Colonic mucosa (tissue), 4 donors: ENCODE measurements at regions not wholly inside any gene's neighbourhood (a gene's known extent, or its start where the extent isn't known, plus 50 kb on each side); places are given as distances from the start of the nearest gene placed in this dataset.

Experiments
- DNase-seq: peaks from one replicate; pipeline ENCODE4 v3.0.0-alpha.2; 2020
- H3K27ac ChIP-seq: fragments of 200-600 bp; one replicate; pipeline ENCODE4 v1.8.0; 2021
- H3K27me3 ChIP-seq: fragments of 200-600 bp; one replicate; pipeline ENCODE4 v1.8.0; 2021
- H3K36me3 ChIP-seq: fragments of 200-600 bp; one replicate; pipeline ENCODE4 v1.8.0; 2021
- H3K4me1 ChIP-seq: fragments of 200-600 bp; one replicate; pipeline ENCODE4 v1.8.0; 2021; ENCODE audit warnings: mild to moderate bottlenecking
- H3K4me3 ChIP-seq: fragments of 200-600 bp; one replicate; pipeline ENCODE4 v1.8.0; 2021
- H3K9ac ChIP-seq, 2 donors: one replicate each; pipeline ENCODE4 v1.7.0; 2013; ENCODE audit warnings: control low read depth in 2 of 2, low read depth in 2 of 2, low read length in 2 of 2
- H3K9me3 ChIP-seq: fragments of 200-600 bp; one replicate; pipeline ENCODE4 v1.8.0; 2021
- intact Hi-C: fragments of 100-400 bp; cut with DNase I; formaldehyde crosslinking; loops from one replicate; pipeline ENCODE4 v1.14.1; 2022
- TF ChIP-seq, protein P1 (sequence below): fragments of 200-600 bp; IDR thresholded peaks from one replicate; pipeline ENCODE4 v1.8.0; 2022; ENCODE audit warnings: antibody characterized with exemption, mild to moderate bottlenecking
- donor health status: healthy.
- donor health status: DM: no; HTN: no; CAD: no.
- donor health status: DM: no; HTN: no; CAD: no.

GRCh38 chr4:119739796-119740195 is 111.2 kb upstream of the PDE5A start:
- H3K27ac ChIP-seq, result no peak overlapping the region
- H3K4me1 ChIP-seq, result no peaks in the 10 kb centered on the region
- DNase-seq, result no peak
- H3K27me3 ChIP-seq, result no peaks in the 10 kb centered on the region
- TF ChIP-seq, protein P1, sequence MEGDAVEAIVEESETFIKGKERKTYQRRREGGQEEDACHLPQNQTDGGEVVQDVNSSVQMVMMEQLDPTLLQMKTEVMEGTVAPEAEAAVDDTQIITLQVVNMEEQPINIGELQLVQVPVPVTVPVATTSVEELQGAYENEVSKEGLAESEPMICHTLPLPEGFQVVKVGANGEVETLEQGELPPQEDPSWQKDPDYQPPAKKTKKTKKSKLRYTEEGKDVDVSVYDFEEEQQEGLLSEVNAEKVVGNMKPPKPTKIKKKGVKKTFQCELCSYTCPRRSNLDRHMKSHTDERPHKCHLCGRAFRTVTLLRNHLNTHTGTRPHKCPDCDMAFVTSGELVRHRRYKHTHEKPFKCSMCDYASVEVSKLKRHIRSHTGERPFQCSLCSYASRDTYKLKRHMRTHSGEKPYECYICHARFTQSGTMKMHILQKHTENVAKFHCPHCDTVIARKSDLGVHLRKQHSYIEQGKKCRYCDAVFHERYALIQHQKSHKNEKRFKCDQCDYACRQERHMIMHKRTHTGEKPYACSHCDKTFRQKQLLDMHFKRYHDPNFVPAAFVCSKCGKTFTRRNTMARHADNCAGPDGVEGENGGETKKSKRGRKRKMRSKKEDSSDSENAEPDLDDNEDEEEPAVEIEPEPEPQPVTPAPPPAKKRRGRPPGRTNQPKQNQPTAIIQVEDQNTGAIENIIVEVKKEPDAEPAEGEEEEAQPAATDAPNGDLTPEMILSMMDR, result no peak
- H3K9ac ChIP-seq, result no peak overlapping the region
- no peak overlapping the region for H3K4me3 ChIP-seq
- H3K36me3 ChIP-seq, result no peaks in the 10 kb centered on the region
- H3K9me3 ChIP-seq, result no peaks in the 10 kb centered on the region
- intact Hi-C loops, result no loop called here

DNA sequence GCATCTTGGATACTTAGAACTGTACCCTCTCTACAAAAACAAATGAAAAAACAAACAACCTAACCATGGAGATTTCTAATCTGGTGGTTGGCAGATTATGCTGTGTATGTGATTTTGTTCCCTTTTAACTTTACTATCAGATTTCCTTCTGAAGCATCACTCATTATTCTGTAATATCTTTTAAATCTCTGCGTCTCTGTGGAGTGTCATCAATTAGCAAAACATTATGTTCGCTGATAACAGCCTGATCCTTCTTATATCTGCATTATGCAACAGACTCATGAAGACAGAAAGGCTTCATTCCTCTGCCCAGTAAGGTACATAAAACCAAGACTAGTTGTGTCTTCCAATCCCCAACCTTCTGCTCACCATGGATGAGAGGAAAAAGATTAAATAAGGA is 110.3 kb upstream of the PDE5A start:
- DNase-seq, result no peak
- no peak overlapping the region for H3K4me3 ChIP-seq
- no peaks in the 10 kb centered on the region for H3K36me3 ChIP-seq
- no peaks in the 10 kb centered on the region for H3K4me1 ChIP-seq
- H3K9ac ChIP-seq, result no peak overlapping the region
- no peak overlapping the region for H3K27ac ChIP-seq
- no peaks in the 10 kb centered on the region for H3K9me3 ChIP-seq
- H3K27me3 ChIP-seq, result no peaks in the 10 kb centered on the region
- intact Hi-C loops, result no loop called here
- TF ChIP-seq, protein P1, result no peak

DNA sequence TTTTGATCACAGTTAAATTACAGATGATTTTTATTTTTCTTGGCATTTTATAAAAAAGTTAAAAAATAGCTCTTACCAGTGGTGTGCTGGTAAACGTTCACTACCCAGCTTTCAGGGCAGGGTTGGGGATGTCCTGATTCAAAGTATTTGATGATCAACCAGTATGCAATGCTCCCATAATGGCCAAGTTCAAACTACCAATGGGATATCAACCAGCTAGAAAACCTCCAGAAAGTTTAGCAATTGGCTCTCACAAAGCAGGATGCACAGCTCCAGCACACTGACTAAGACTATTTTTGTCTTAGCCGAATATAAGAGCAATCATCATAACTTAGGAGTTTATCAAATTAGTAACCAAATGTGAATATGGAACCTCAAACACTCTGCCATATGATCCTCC is 108.0 kb upstream of the PDE5A start:
- intact Hi-C loops, result no loop called here

DNA sequence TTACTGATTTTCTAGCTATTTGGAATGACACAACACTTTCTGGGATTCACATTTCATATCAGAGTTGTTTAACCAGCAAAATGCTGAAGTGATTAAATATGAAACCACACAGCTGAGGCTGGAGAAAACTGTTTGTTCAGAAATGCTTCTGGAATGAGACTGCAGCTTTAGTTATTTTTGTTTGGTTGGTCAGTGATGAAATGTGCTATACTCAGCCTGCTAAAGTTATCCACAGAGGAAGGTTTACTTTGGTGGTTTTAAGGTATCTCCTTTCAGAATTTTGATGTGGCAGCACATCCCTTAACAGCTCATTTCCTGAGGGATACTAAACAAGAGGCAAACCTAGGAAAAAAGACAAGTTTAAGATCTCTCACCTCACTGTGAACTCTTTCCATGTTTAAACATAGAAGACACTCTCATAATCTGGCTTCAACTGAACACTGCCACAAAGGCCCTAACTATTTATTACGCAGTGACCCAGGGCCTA is 106.6 kb upstream of the PDE5A start:
- H3K27me3 ChIP-seq, result no peaks in the 10 kb centered on the region
- no peak overlapping the region for H3K4me3 ChIP-seq
- H3K36me3 ChIP-seq, result no peaks in the 10 kb centered on the region
- H3K9ac ChIP-seq, result no peak overlapping the region
- peaks cover 5% of the 10 kb centered on the region for H3K4me1 ChIP-seq
- no peak for DNase-seq
- intact Hi-C loops, result no loop called here
- TF ChIP-seq, protein P1, result no peak
- no peak overlapping the region for H3K27ac ChIP-seq
- H3K9me3 ChIP-seq, result no peaks in the 10 kb centered on the region

More for the DNA sequence above, 108.0 kb upstream of the PDE5A start:
- no peaks in the 10 kb centered on the region for H3K27me3 ChIP-seq
- H3K4me1 ChIP-seq, result peaks cover under 1% of the 10 kb centered on the region
- TF ChIP-seq, protein P1, result no peak
- H3K4me3 ChIP-seq, result no peak overlapping the region
- no peaks in the 10 kb centered on the region for H3K36me3 ChIP-seq
- H3K27ac ChIP-seq, result no peak overlapping the region
- H3K9me3 ChIP-seq, result no peaks in the 10 kb centered on the region
- DNase-seq, result no peak
- H3K9ac ChIP-seq, result no peak overlapping the region

DNA sequence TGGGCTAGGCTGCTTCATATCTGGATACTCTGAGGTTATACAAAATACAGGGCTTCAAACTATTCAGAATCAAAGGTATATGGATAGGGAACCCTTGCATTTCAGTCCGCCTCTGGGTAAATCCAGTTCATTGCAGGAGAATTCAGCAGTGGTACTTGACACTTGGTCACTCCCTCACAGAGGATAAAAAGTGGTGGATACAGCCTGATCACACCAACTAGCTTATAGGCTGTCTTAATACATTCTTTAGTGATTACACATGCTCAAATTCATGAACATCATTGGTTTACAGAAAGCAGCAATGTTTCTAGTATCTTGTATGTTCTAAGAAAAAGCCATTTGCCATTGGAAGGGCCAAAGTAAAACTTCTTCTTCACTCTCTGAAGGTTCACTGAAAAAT is 104.8 kb upstream of the PDE5A start:
- no peak overlapping the region for H3K27ac ChIP-seq

More for the DNA sequence above, 104.8 kb upstream of the PDE5A start:
- Histone ChIP-seq H3K27me3 (no peaks in the 10 kb centered on the region), H3K9me3 (no peaks in the 10 kb centered on the region), H3K9ac (no peak overlapping the region), H3K4me1 (peaks cover 5% of the 10 kb centered on the region), H3K36me3 (no peaks in the 10 kb centered on the region), H3K4me3 (no peak overlapping the region)
- no peak for DNase-seq
- TF ChIP-seq, protein P1, result no peak
- intact Hi-C loops, result no loop called here
